Smooth muscle cell (in vitro differentiated cells): ENCODE measurements at regions not wholly inside any gene's neighbourhood (a gene's known extent, or its start where the extent isn't known, plus 50 kb on each side); places are given as distances from the start of the nearest gene placed in this dataset.
"Not testable (repeated sequence)": the region's sequence is repeated elsewhere in the genome, so short reads cannot be mapped to it uniquely, and the experiment has no call there.

Experiments
- DNase-seq: peaks from one replicate; lab custom pipeline; 2025; ENCODE audit not compliant: unreplicated experiment; lab: John Stamatoyannopoulos, UW
- H2AFZ ChIP-seq: fragments of 200-600 bp; sonication (generic); 2 replicates; pipeline ENCODE4 v1.6.0; 2016; ENCODE audit warnings: antibody characterized with exemption, low read depth, mild to moderate bottlenecking
- H3F3A ChIP-seq: fragments of 200-600 bp; sonication (generic); 2 replicates; pipeline ENCODE4 v1.6.0; 2017; ENCODE audit warnings: antibody characterized with exemption, low read depth
- H3K27ac ChIP-seq: fragments of 200-600 bp; sonication (generic); 2 replicates; pipeline ENCODE4 v1.5.1; 2016; ENCODE audit warnings: low read depth, mild to moderate bottlenecking
- H3K27me3 ChIP-seq: fragments of 200-600 bp; sonication (generic); 2 replicates; pipeline ENCODE4 v1.6.1; 2016; ENCODE audit warnings: low read depth, mild to moderate bottlenecking
- H3K36me3 ChIP-seq: fragments of 200-600 bp; sonication (generic); 2 replicates; pipeline ENCODE4 v1.5.1; 2016; ENCODE audit warnings: low read depth
- H3K4me1 ChIP-seq: fragments of 200-600 bp; sonication (generic); 2 replicates; pipeline ENCODE4 v1.5.1; 2016; ENCODE audit warnings: low read depth
- H3K4me2 ChIP-seq: fragments of 200-600 bp; sonication (generic); 2 replicates; pipeline ENCODE4 v1.6.0; 2016; ENCODE audit warnings: mild to moderate bottlenecking
- H3K4me3 ChIP-seq: fragments of 200-600 bp; sonication (generic); 2 replicates; pipeline ENCODE4 v1.5.1; 2016; ENCODE audit warnings: mild to moderate bottlenecking
- H3K79me2 ChIP-seq: fragments of 200-600 bp; sonication (generic); 2 replicates; pipeline ENCODE4 v1.6.0; 2016; ENCODE audit warnings: low read depth, mild to moderate bottlenecking
- H3K9ac ChIP-seq: fragments of 200-600 bp; sonication (generic); 2 replicates; pipeline ENCODE4 v1.6.0; 2016; ENCODE audit warnings: low read depth
- H3K9me3 ChIP-seq: fragments of 200-600 bp; sonication (generic); replicated peaks from 2 replicates; pipeline ENCODE4 v1.5.1; 2016; ENCODE audit warnings: low read depth
- H4K20me1 ChIP-seq: fragments of 200-600 bp; sonication (generic); 2 replicates; pipeline ENCODE4 v1.6.0; 2016; ENCODE audit warnings: low read depth
- WGBS: methylation state at CpG from one replicate; pipeline ENCODE4 v1.1.7; 2016; ENCODE audit warnings: low lambda C conversion rate; 5-methylcytosine and 5-hydroxymethylcytosine counted together
- TF ChIP-seq, protein P1 (sequence below): fragments of 200-600 bp; sonication (generic); IDR thresholded peaks from 2 replicates; pipeline ENCODE4 v1.5.1; 2017; ENCODE audit warnings: borderline replicate concordance, mild to moderate bottlenecking, antibody characterized with exemption; ENCODE audit not compliant: insufficient read depth, poor library complexity, severe bottlenecking

- no peak overlapping the region for H3K4me3 ChIP-seq
- H3K27me3 ChIP-seq, result no peaks in the 10 kb centered on the region
- no peak overlapping the region for H3K9ac ChIP-seq
- H4K20me1 ChIP-seq, result no peaks in the 10 kb centered on the region
- 92% methylated on average over 6 of the region's 6 CpGs for WGBS
- H3K4me1 ChIP-seq, result no peaks in the 10 kb centered on the region
- no peaks in the 10 kb centered on the region for H3F3A ChIP-seq
- no peak overlapping the region for H3K27ac ChIP-seq
- TF ChIP-seq, protein P1, sequence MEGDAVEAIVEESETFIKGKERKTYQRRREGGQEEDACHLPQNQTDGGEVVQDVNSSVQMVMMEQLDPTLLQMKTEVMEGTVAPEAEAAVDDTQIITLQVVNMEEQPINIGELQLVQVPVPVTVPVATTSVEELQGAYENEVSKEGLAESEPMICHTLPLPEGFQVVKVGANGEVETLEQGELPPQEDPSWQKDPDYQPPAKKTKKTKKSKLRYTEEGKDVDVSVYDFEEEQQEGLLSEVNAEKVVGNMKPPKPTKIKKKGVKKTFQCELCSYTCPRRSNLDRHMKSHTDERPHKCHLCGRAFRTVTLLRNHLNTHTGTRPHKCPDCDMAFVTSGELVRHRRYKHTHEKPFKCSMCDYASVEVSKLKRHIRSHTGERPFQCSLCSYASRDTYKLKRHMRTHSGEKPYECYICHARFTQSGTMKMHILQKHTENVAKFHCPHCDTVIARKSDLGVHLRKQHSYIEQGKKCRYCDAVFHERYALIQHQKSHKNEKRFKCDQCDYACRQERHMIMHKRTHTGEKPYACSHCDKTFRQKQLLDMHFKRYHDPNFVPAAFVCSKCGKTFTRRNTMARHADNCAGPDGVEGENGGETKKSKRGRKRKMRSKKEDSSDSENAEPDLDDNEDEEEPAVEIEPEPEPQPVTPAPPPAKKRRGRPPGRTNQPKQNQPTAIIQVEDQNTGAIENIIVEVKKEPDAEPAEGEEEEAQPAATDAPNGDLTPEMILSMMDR, result no peak
- H2AFZ ChIP-seq, result no peak overlapping the region
- DNase-seq, result no peak
- H3K9me3 ChIP-seq, result no peaks in the 10 kb centered on the region
- no peak overlapping the region for H3K4me2 ChIP-seq
- H3K79me2 ChIP-seq, result no peaks in the 10 kb centered on the region
- no peaks in the 10 kb centered on the region for H3K36me3 ChIP-seq
These were observed 434.5 kb downstream of the SHISA9 start for GRCh38 chr16:13335879-13336278.

DNA sequence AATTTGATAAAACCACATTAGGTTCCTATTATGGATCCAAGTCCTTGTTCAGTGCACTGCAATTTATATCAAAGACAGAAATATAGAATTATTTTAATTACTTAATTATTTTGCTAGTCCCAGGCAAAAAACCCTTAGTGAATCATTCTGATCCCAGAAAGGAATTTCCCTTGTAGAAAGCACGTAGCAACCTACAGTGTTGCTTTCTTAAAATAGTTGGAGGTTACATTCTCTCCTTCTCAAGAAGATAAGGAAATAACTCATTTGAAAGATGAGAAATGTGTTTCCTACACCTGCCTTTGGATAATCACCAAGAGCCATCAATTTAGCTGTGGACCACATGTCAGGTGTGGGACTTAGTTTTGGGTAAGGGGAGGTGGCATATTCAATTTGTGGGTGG lies 434.9 kb downstream of the SHISA9 start:
- no peaks in the 10 kb centered on the region for H3K4me1 ChIP-seq
- no peak overlapping the region for H3K4me2 ChIP-seq
- H3K27ac ChIP-seq, result no peak overlapping the region
- DNase-seq, result no peak
- no peaks in the 10 kb centered on the region for H3K36me3 ChIP-seq
- H3F3A ChIP-seq, result no peaks in the 10 kb centered on the region
- H3K4me3 ChIP-seq, result no peak overlapping the region
- no peaks in the 10 kb centered on the region for H3K27me3 ChIP-seq
- H3K9ac ChIP-seq, result no peak overlapping the region
- no peak overlapping the region for H2AFZ ChIP-seq
- no peaks in the 10 kb centered on the region for H3K9me3 ChIP-seq
- TF ChIP-seq, protein P1, result no peak
- no peaks in the 10 kb centered on the region for H4K20me1 ChIP-seq
- no peaks in the 10 kb centered on the region for H3K79me2 ChIP-seq
- WGBS, result 71% methylated on average over 1 of the region's 1 CpG

DNA sequence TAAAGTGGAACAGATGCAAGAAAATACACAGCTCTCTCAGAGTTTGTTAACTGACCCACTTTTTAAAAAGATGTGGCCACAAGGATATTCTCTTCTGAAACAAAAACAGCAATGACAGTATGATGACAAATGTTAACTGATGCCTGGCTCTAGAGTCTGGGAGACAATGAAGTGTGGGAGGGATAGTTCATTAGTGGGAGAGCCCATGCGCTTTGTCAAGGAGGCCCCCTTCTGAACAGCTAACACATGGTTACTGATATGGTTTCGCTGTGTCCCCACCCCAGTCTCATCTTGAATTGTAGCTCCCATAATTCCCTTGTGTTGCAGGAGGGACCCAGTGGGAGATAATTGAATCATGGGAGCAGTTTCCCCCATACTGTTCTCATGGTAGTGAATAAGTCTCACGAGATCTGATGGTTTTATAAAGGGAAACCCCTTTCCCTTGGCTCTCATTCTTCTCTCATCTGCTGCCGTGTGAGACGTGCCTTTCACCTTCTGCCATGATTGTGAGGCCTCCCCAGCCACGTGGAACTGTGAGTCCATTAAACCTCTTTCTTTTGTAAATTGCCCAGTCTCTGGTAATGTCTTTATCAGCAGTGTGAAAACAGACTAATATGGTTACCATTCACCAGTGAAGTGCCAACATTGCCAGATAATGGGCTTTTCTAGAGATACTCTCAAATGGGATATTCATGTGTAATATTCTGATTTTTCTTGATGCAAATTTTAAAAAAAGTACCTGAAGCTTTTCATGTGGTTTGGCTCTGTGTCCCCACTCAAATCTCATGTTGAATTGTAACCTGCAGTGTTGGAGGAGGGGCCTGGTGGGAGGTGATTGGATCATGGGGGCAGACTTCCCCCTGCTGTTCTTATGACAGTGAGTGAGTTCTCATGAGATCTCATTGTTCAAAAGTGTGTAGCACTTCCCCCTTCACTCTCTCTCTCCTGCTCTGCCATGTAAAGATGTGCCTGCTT lies 435.8 kb downstream of the SHISA9 start:
- H3K4me3 ChIP-seq, H2AFZ ChIP-seq, H3K9ac ChIP-seq, H4K20me1 ChIP-seq, H3K36me3 ChIP-seq, H3K4me2 ChIP-seq, H3K27me3 ChIP-seq, H3K27ac ChIP-seq, DNase-seq, H3F3A ChIP-seq, H3K9me3 ChIP-seq, H3K4me1 ChIP-seq, H3K79me2 ChIP-seq: not testable (repeated sequence)
- WGBS, result 70% methylated on average over 6 of the region's 6 CpGs

DNA sequence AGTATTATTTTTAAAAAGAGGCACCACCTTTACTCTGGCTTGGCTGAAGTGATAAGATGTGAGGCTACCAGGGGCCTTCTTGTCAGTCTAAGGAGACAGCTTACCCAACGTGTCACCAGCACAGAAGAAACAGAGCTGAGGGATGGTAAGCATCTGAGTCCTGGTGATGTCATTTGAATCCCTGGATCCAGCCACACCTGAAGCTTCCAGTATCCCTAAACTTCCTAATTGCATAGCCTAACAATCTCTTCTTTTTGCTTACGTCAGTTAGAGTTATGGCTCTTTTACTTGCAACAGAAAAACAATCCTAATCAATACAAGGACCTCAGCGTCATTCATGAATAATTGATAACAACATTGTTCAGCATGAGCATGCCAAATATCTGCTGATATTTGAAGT lies 436.6 kb downstream of the SHISA9 start:
- TF ChIP-seq, protein P1, result no peak
- no peaks in the 10 kb centered on the region for H3K9me3 ChIP-seq
- H3K4me1 ChIP-seq, result no peaks in the 10 kb centered on the region
- H3K36me3 ChIP-seq, result no peaks in the 10 kb centered on the region
- H3K4me3 ChIP-seq, result no peak overlapping the region
- H3K27ac ChIP-seq, result no peak overlapping the region
- H4K20me1 ChIP-seq, result no peaks in the 10 kb centered on the region
- no peak overlapping the region for H2AFZ ChIP-seq
- no peak for DNase-seq
- H3K79me2 ChIP-seq, result no peaks in the 10 kb centered on the region
- no peaks in the 10 kb centered on the region for H3F3A ChIP-seq
- WGBS, result 75% methylated on average over 3 of the region's 3 CpGs
- no peak overlapping the region for H3K4me2 ChIP-seq
- no peak overlapping the region for H3K9ac ChIP-seq
- no peaks in the 10 kb centered on the region for H3K27me3 ChIP-seq
